Retina (tissue), 1 donor: ENCODE measurements at regions not wholly inside any gene's neighbourhood (a gene's known extent, or its start where the extent isn't known, plus 50 kb on each side); places are given as distances from the start of the nearest gene placed in this dataset.

ENCODE experiments used
- DNase-seq: peaks from one replicate; pipeline ENCODE4 v3.0.0-alpha.2; 2016

GRCh38 chr14:82067221-82067875 is 533.7 kb upstream of the SEL1L start:
- peak; percentile 36 for DNase-seq

- no peak for DNase-seq
These were observed 536.4 kb upstream of the SEL1L start for GRCh38 chr14:82070040-82070439.

- DNase-seq = no peak
These were observed 537.1 kb upstream of the SEL1L start for GRCh38 chr14:82070753-82071152.

- no peak for DNase-seq
These were observed 539.9 kb upstream of the SEL1L start for GRCh38 chr14:82073547-82073946.

GRCh38 chr14:82075566-82075965 is 541.9 kb upstream of the SEL1L start:
- peak; percentile 10 for DNase-seq

- DNase-seq = no peak
These were observed 545.9 kb upstream of the SEL1L start for GRCh38 chr14:82079553-82079952.

GRCh38 chr14:82080370-82080769 is 546.7 kb upstream of the SEL1L start:
- DNase-seq = peak; percentile 44

- no peak for DNase-seq
These were observed 551.2 kb upstream of the SEL1L start for GRCh38 chr14:82084813-82085212.

- DNase-seq = no peak
These were observed 557.4 kb upstream of the SEL1L start for GRCh38 chr14:82091097-82091496.

GRCh38 chr14:82094829-82095345 is 561.2 kb upstream of the SEL1L start:
- DNase-seq = no peak

GRCh38 chr14:82104013-82104412 is 570.4 kb upstream of the SEL1L start:
- DNase-seq = no peak

GRCh38 chr14:82112210-82112839 is 578.7 kb upstream of the SEL1L start:
- DNase-seq = no peak

- no peak for DNase-seq
These were observed 579.4 kb upstream of the SEL1L start for GRCh38 chr14:82113007-82113406.

- DNase-seq = no peak
These were observed 580.1 kb upstream of the SEL1L start for GRCh38 chr14:82113710-82114109.

- no peak for DNase-seq
These were observed 583.1 kb upstream of the SEL1L start for GRCh38 chr14:82116721-82117120.

- no peak for DNase-seq
These were observed 589.0 kb upstream of the SEL1L start for GRCh38 chr14:82122655-82123054.

GRCh38 chr14:82124511-82124910 is 590.9 kb upstream of the SEL1L start:
- DNase-seq = no peak

GRCh38 chr14:82126006-82126405 is 592.4 kb upstream of the SEL1L start:
- no peak for DNase-seq

- no peak for DNase-seq
These were observed 600.8 kb upstream of the SEL1L start for GRCh38 chr14:82134411-82134810.

- peak; percentile 25 for DNase-seq
These were observed 604.8 kb upstream of the SEL1L start for GRCh38 chr14:82138431-82138830.

- DNase-seq = no peak
These were observed 613.2 kb upstream of the SEL1L start for GRCh38 chr14:82146846-82147245.

GRCh38 chr14:82153689-82154088 is 620.0 kb upstream of the SEL1L start:
- DNase-seq = no peak

- no peak for DNase-seq
These were observed 626.0 kb upstream of the SEL1L start for GRCh38 chr14:82159624-82160023.

GRCh38 chr14:82180139-82180538 is 646.5 kb upstream of the SEL1L start:
- DNase-seq = peak; percentile 35

- DNase-seq = no peak
These were observed 649.0 kb upstream of the SEL1L start for GRCh38 chr14:82182646-82183045.
